Liver (tissue), 7 donors: ENCODE measurements at regions not wholly inside any gene's neighbourhood (a gene's known extent, or its start where the extent isn't known, plus 50 kb on each side); places are given as distances from the start of the nearest gene placed in this dataset.
"Not testable (repeated sequence)": the region's sequence is repeated elsewhere in the genome, so short reads cannot be mapped to it uniquely, and the experiment has no call there.

ENCODE experiments used
- DNase-seq: peaks from one replicate; pipeline ENCODE4 v3.0.0-alpha.2; 2017; ENCODE audit warnings: low spot score
- H3K27ac ChIP-seq, 2 donors: one replicate each; pipeline ENCODE4 v1.7.0; 2013; ENCODE audit warnings: inconsistent platforms in 2 of 2, low read length in 2 of 2, control low read depth in 1 of 2, low read depth in 1 of 2, mild to moderate bottlenecking in 1 of 2
- H3K27me3 ChIP-seq, 4 donors: one replicate each; pipeline versions ENCODE4 v1.6.1 to v1.7.0; 2013; ENCODE audit warnings: low read length in 3 of 4, inconsistent platforms in 1 of 4, mild to moderate bottlenecking in 1 of 4, moderate library complexity in 1 of 4; ENCODE audit not compliant: control insufficient read depth in 4 of 4, insufficient read depth in 4 of 4
- H3K36me3 ChIP-seq, 4 donors: one replicate each; pipeline versions ENCODE4 v1.6.1 to v1.7.0; 2013; ENCODE audit warnings: low read length in 3 of 4, mild to moderate bottlenecking in 3 of 4, low read depth in 1 of 4, moderate library complexity in 1 of 4; ENCODE audit not compliant: control insufficient read depth in 4 of 4, insufficient read depth in 3 of 4
- H3K4me1 ChIP-seq, 4 donors: one replicate each; pipeline versions ENCODE4 v1.6.1 to v1.7.0; 2013; ENCODE audit warnings: low read length in 3 of 4, mild to moderate bottlenecking in 3 of 4, moderate library complexity in 1 of 4; ENCODE audit not compliant: control insufficient read depth in 4 of 4, insufficient read depth in 4 of 4
- H3K4me3 ChIP-seq, 3 donors: one replicate each; pipeline versions ENCODE4 v1.6.1 to v1.7.0; 2013; ENCODE audit warnings: low read length in 3 of 3, control low read depth in 1 of 3, low read depth in 1 of 3, mild to moderate bottlenecking in 1 of 3
- H3K9ac ChIP-seq, 2 donors: one replicate each; pipeline ENCODE4 v1.7.0; 2013; ENCODE audit warnings: low read length in 2 of 2, mild to moderate bottlenecking in 2 of 2, moderate library complexity in 2 of 2, control low read depth in 1 of 2, low read depth in 1 of 2
- H3K9me3 ChIP-seq, 4 donors: one replicate each; pipeline versions ENCODE4 v1.6.1 to v1.7.0; 2013; ENCODE audit warnings: low read length in 3 of 4; ENCODE audit not compliant: control insufficient read depth in 4 of 4
- EGR1 ChIP-seq, 2 donors: IDR thresholded peaks; 2 replicates each; pipeline ENCODE4 v1.6.1; 2016 to 2018; ENCODE audit warnings: antibody characterized with exemption in 2 of 2, low read depth in 2 of 2
- FOXA1 ChIP-seq: IDR thresholded peaks from 2 replicates; pipeline ENCODE4 v1.6.1; 2016; ENCODE audit warnings: antibody characterized with exemption
- FOXA2 ChIP-seq: IDR thresholded peaks from 2 replicates; pipeline ENCODE4 v1.6.1; 2016; ENCODE audit warnings: antibody characterized with exemption
- GABPA ChIP-seq, 2 donors: IDR thresholded peaks in 1 of 2; conservative IDR thresholded peaks in 1 of 2; 2 replicates each; pipeline ENCODE4 v1.6.1; 2016; ENCODE audit warnings: antibody characterized with exemption in 2 of 2, mild to moderate bottlenecking in 1 of 2, moderate library complexity in 1 of 2
- HNF4A ChIP-seq, 2 donors: conservative IDR thresholded peaks; 2 replicates each; pipeline ENCODE4 v1.6.1; 2016; ENCODE audit warnings: antibody characterized with exemption in 2 of 2, mild to moderate bottlenecking in 2 of 2
- HNF4G ChIP-seq: IDR thresholded peaks from 2 replicates; pipeline ENCODE4 v1.6.1; 2016; ENCODE audit warnings: antibody characterized with exemption
- JUND ChIP-seq, 2 donors: IDR thresholded peaks; 2 replicates each; pipeline ENCODE4 v1.6.1; 2016; ENCODE audit warnings: antibody characterized with exemption in 2 of 2
- MAX ChIP-seq: IDR thresholded peaks from 2 replicates; pipeline ENCODE4 v1.6.1; 2016; ENCODE audit warnings: antibody characterized with exemption
- NR2F2 ChIP-seq: IDR thresholded peaks from 2 replicates; pipeline ENCODE4 v1.6.1; 2016; ENCODE audit warnings: antibody characterized with exemption
- RAD21 ChIP-seq, 2 donors: IDR thresholded peaks; 2 replicates each; pipeline ENCODE4 v1.6.1; 2016; ENCODE audit warnings: antibody characterized with exemption in 2 of 2, mild to moderate bottlenecking in 2 of 2
- RXRA ChIP-seq, 2 donors: IDR thresholded peaks; 2 replicates each; pipeline ENCODE4 v1.6.1; 2017 to 2018; ENCODE audit warnings: antibody characterized with exemption in 2 of 2, mild to moderate bottlenecking in 1 of 2
- SP1 ChIP-seq: IDR thresholded peaks from 2 replicates; pipeline ENCODE4 v1.6.1; 2018; ENCODE audit warnings: antibody characterized with exemption, mild to moderate bottlenecking
- TAF1 ChIP-seq: conservative IDR thresholded peaks from 2 replicates; pipeline ENCODE4 v1.6.1; 2016; ENCODE audit warnings: antibody characterized with exemption, mild to moderate bottlenecking
- YY1 ChIP-seq: IDR thresholded peaks from 2 replicates; pipeline ENCODE4 v1.6.1; 2016; ENCODE audit warnings: antibody characterized with exemption, mild to moderate bottlenecking
- ZBTB33 ChIP-seq: IDR thresholded peaks from 2 replicates; pipeline ENCODE4 v1.6.1; 2016; ENCODE audit warnings: antibody characterized with exemption
- WGBS: extraction: QIAGEN DNeasy Blood & Tissue Kit; methylation state at CpG from one replicate; pipeline ENCODE4 v1.1.7; 2013; 5-methylcytosine and 5-hydroxymethylcytosine counted together
- TF ChIP-seq, protein P1 (sequence below): IDR thresholded peaks from 2 replicates; pipeline ENCODE4 v1.6.1; 2016; ENCODE audit warnings: antibody characterized with exemption
- TF ChIP-seq, protein P2 (sequence below): IDR thresholded peaks from 2 replicates; pipeline ENCODE4 v1.6.1; 2016; ENCODE audit warnings: antibody characterized with exemption, mild to moderate bottlenecking
- donor health status: healthy.
- donor health status: healthy.
- donor health status: healthy.
- donor health status: healthy.

GRCh38 chr5:10880934-10881333 lies 119.9 kb upstream of the DAP start:
- Histone ChIP-seq H3K36me3 (no peaks in the 10 kb centered on the region), H3K27me3 (peaks cover 0 to 5% (median 0%) of the 10 kb centered on the region in 4 donors), H3K9ac (no peak overlapping the region), H3K4me1 (no peaks in the 10 kb centered on the region), H3K4me3 (no peak overlapping the region), H3K9me3 (no peaks in the 10 kb centered on the region), H3K27ac (no peak overlapping the region)
- TF ChIP-seq, protein P1, sequence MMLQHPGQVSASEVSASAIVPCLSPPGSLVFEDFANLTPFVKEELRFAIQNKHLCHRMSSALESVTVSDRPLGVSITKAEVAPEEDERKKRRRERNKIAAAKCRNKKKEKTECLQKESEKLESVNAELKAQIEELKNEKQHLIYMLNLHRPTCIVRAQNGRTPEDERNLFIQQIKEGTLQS: no peak
- TF ChIP-seq, protein P2, sequence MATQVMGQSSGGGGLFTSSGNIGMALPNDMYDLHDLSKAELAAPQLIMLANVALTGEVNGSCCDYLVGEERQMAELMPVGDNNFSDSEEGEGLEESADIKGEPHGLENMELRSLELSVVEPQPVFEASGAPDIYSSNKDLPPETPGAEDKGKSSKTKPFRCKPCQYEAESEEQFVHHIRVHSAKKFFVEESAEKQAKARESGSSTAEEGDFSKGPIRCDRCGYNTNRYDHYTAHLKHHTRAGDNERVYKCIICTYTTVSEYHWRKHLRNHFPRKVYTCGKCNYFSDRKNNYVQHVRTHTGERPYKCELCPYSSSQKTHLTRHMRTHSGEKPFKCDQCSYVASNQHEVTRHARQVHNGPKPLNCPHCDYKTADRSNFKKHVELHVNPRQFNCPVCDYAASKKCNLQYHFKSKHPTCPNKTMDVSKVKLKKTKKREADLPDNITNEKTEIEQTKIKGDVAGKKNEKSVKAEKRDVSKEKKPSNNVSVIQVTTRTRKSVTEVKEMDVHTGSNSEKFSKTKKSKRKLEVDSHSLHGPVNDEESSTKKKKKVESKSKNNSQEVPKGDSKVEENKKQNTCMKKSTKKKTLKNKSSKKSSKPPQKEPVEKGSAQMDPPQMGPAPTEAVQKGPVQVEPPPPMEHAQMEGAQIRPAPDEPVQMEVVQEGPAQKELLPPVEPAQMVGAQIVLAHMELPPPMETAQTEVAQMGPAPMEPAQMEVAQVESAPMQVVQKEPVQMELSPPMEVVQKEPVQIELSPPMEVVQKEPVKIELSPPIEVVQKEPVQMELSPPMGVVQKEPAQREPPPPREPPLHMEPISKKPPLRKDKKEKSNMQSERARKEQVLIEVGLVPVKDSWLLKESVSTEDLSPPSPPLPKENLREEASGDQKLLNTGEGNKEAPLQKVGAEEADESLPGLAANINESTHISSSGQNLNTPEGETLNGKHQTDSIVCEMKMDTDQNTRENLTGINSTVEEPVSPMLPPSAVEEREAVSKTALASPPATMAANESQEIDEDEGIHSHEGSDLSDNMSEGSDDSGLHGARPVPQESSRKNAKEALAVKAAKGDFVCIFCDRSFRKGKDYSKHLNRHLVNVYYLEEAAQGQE: no peak
- TF ChIP-seq HNF4A (conservative IDR thresholded peaks at IDR 0.05): no peak
- no peak for TF ChIP-seq GABPA (IDR thresholded peaks at IDR 0.05 in 1 of 2, conservative IDR thresholded peaks at IDR 0.05 in 1 of 2)
- TF ChIP-seq YY1: no peak
- no peak for TF ChIP-seq RXRA (IDR thresholded peaks at IDR 0.05)
- no peak for TF ChIP-seq JUND (IDR thresholded peaks at IDR 0.05)
- TF ChIP-seq SP1: no peak
- no peak for TF ChIP-seq FOXA1
- TF ChIP-seq ZBTB33: no peak
- no peak for TF ChIP-seq RAD21 (IDR thresholded peaks at IDR 0.05)
- TF ChIP-seq FOXA2: no peak
- TF ChIP-seq NR2F2: no peak
- no peak for DNase-seq
- WGBS: 74% methylated on average over 4 of the region's 4 CpGs

DNA sequence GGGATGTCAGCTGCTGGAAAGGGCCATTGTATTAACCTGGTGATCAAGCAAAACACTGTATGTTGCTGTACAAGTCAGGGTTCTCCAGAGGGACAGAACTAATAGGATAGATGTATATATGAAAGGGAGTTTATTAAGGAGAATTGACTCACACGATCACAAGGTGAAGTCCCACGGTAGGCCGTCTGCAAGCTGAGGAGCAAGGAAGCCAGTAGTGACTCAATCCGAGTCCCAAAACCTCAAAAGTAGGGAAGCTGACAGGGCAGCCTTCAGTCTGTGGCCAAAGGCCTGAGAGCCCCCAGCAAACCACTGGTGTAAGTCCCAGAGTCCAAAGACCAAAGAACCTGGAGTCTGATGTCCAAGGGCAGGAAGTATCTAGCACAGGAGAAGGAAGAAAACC lies 116.0 kb upstream of the DAP start:
- DNase-seq, H3K4me1 ChIP-seq, H3K36me3 ChIP-seq, H3K4me3 ChIP-seq, H3K9me3 ChIP-seq, H3K9ac ChIP-seq, H3K27ac ChIP-seq, H3K27me3 ChIP-seq: not testable (repeated sequence)
- 84% methylated on average over 4 of the region's 4 CpGs for WGBS

GRCh38 chr5:10876006-10876744 lies 115.1 kb upstream of the DAP start:
- H3K9ac ChIP-seq: no peak overlapping the region
- no peak overlapping the region for H3K27ac ChIP-seq
- no peaks in the 10 kb centered on the region for H3K36me3 ChIP-seq
- no peak for TF ChIP-seq NR2F2
- no peak for TF ChIP-seq YY1
- no peak for TF ChIP-seq EGR1 (IDR thresholded peaks at IDR 0.05; ENCODE audit: low read depth in 2 of 2)
- no peak for TF ChIP-seq HNF4G
- TF ChIP-seq MAX: no peak
- TF ChIP-seq TAF1: no peak
- no peak for TF ChIP-seq GABPA (IDR thresholded peaks at IDR 0.05 in 1 of 2, conservative IDR thresholded peaks at IDR 0.05 in 1 of 2)
- 56% methylated on average over 9 of the region's 9 CpGs for WGBS
- H3K4me1 ChIP-seq: no peaks in the 10 kb centered on the region
- DNase-seq: no peak
- no peaks in the 10 kb centered on the region for H3K9me3 ChIP-seq
- H3K4me3 ChIP-seq: no peak overlapping the region
- H3K27me3 ChIP-seq: peaks cover 0 to 5% (median 0%) of the 10 kb centered on the region in 4 donors
